ENCODE measurements at regions not wholly inside any gene's neighbourhood (a gene's known extent, or its start where the extent isn't known, plus 50 kb on each side); places are given as distances from the start of the nearest gene placed in this dataset.

DNA sequence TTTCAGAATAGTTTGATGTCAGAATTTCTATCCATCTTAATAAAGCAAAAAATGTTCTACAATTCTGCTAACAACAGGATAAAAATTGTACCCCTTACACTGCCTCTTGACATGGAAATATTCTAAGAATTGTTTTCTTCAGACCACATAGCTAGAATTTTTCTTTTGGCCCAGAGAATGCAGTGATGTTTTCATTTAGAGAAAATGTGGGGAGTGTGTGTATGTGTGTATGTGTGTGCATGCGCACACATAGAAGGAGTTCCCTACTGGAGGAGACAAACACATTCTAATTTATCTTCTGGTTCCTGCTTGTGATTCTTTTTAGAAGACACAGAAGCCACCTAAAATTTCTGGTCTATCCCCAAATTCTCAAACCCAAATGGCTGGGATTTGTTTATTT, 1145.7 kb downstream of the VRK1 start:
- no peaks in the 10 kb centered on the region for H3K27me3 ChIP-seq (ENCODE audit: control insufficient read depth in 3 of 3, insufficient read depth in 3 of 3, low read length in 2 of 3)
- no peak overlapping the region for H3K4me3 ChIP-seq
- no peak for DNase-seq
- no peak overlapping the region for H3K27ac ChIP-seq (ENCODE audit: low read depth in 1 of 2, low read length in 1 of 2)
- H3K9ac ChIP-seq (ENCODE audit: insufficient read depth in 1 of 2, low read length in 2 of 2) = no peak overlapping the region
- H3K4me1 ChIP-seq (ENCODE audit: control insufficient read depth in 5 of 5, insufficient read depth in 5 of 5, low read length in 5 of 5) = no peaks in the 10 kb centered on the region
- TF ChIP-seq, protein P1, sequence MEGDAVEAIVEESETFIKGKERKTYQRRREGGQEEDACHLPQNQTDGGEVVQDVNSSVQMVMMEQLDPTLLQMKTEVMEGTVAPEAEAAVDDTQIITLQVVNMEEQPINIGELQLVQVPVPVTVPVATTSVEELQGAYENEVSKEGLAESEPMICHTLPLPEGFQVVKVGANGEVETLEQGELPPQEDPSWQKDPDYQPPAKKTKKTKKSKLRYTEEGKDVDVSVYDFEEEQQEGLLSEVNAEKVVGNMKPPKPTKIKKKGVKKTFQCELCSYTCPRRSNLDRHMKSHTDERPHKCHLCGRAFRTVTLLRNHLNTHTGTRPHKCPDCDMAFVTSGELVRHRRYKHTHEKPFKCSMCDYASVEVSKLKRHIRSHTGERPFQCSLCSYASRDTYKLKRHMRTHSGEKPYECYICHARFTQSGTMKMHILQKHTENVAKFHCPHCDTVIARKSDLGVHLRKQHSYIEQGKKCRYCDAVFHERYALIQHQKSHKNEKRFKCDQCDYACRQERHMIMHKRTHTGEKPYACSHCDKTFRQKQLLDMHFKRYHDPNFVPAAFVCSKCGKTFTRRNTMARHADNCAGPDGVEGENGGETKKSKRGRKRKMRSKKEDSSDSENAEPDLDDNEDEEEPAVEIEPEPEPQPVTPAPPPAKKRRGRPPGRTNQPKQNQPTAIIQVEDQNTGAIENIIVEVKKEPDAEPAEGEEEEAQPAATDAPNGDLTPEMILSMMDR (IDR thresholded peaks at IDR 0.05; ENCODE audit: control extremely low read depth, extremely low read depth) = no peak
- H3K36me3 ChIP-seq (ENCODE audit: control insufficient read depth in 4 of 4, insufficient read depth in 4 of 4, low read length in 4 of 4) = no peaks in the 10 kb centered on the region
- peaks cover 0 to 3% (median 0%) of the 10 kb centered on the region in 4 donors for H3K9me3 ChIP-seq (ENCODE audit: control insufficient read depth in 4 of 4, insufficient read depth in 3 of 4, low read length in 3 of 4)
- no peak for ATAC-seq (ENCODE audit: insufficient read depth, low FRiP score)
- WGBS, 2 donors = 53 to 100% methylated on average over 1 of the region's 1 CpG

DNA sequence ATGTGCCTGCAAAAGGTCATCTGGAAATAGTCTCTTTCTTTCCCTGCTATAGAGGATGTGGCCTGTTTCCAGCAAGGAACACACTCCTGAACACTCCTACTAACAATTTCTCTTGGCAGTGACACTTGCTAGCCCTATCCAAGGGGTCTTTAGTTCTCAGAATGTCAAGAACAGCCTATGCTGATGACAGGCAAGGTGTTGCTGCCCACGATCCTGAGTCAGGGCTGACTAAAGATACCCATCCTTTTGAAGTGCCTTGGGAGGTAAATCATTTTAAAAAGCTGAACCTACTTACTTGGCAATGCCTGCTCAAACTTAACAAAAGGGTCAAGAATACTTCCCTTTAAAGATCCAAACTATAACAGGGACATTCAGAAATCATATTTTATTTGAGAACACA, 1146.4 kb downstream of the VRK1 start:
- H3K27me3 ChIP-seq (ENCODE audit: control insufficient read depth in 3 of 3, insufficient read depth in 3 of 3, low read length in 2 of 3) = no peaks in the 10 kb centered on the region
- peaks cover 0 to 7% (median 0%) of the 10 kb centered on the region in 4 donors for H3K9me3 ChIP-seq (ENCODE audit: control insufficient read depth in 4 of 4, insufficient read depth in 3 of 4, low read length in 3 of 4)
- H3K4me3 ChIP-seq = no peak overlapping the region
- no peaks in the 10 kb centered on the region for H3K36me3 ChIP-seq (ENCODE audit: control insufficient read depth in 4 of 4, insufficient read depth in 4 of 4, low read length in 4 of 4)
- DNase-seq = no peak
- H3K9ac ChIP-seq (ENCODE audit: insufficient read depth in 1 of 2, low read length in 2 of 2) = no peak overlapping the region
- 59 to 68% methylated on average over 1 of the region's 1 CpG for WGBS, 2 donors
- no peak overlapping the region for H3K27ac ChIP-seq (ENCODE audit: low read depth in 1 of 2, low read length in 1 of 2)
- TF ChIP-seq, protein P1 (IDR thresholded peaks at IDR 0.05; ENCODE audit: control extremely low read depth, extremely low read depth) = no peak
- H3K4me1 ChIP-seq (ENCODE audit: control insufficient read depth in 5 of 5, insufficient read depth in 5 of 5, low read length in 5 of 5) = no peaks in the 10 kb centered on the region
- ATAC-seq (ENCODE audit: insufficient read depth, low FRiP score) = no peak

DNA sequence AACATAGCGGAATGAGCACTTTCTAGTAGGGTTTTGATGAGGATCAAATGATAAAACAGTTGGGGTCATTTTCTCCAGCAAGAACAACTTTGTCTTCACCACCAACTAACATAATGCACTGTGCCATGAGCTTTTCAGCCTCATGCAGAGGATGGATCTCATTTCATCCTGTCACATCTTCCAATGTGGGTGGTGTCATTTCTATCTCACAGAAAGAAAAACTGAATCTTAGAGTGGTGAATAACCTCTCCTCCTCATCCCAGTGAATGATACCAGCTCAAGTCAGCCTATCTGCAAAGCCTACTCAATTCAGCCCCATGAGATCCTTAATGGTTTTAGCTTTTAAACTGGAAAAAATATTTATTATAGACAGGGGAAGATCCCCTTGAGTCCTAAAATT, 1147.2 kb downstream of the VRK1 start:
- DNase-seq (no peak), ATAC-seq (ENCODE audit: insufficient read depth, low FRiP score) (no peak)
- Histone ChIP-seq H3K27me3 (ENCODE audit: control insufficient read depth in 3 of 3, insufficient read depth in 3 of 3, low read length in 2 of 3) (no peaks in the 10 kb centered on the region), H3K4me1 (ENCODE audit: control insufficient read depth in 5 of 5, insufficient read depth in 5 of 5, low read length in 5 of 5) (no peaks in the 10 kb centered on the region), H3K9me3 (ENCODE audit: control insufficient read depth in 4 of 4, insufficient read depth in 3 of 4, low read length in 3 of 4) (peaks cover 0 to 7% (median 0%) of the 10 kb centered on the region in 4 donors), H3K27ac (ENCODE audit: low read depth in 1 of 2, low read length in 1 of 2) (no peak overlapping the region), H3K9ac (ENCODE audit: insufficient read depth in 1 of 2, low read length in 2 of 2) (no peak overlapping the region), H3K36me3 (ENCODE audit: control insufficient read depth in 4 of 4, insufficient read depth in 4 of 4, low read length in 4 of 4) (no peaks in the 10 kb centered on the region), H3K4me3 (no peak overlapping the region)
- 96 to 97% methylated on average over 1 of the region's 1 CpG for WGBS, 2 donors
- TF ChIP-seq, protein P1 (IDR thresholded peaks at IDR 0.05; ENCODE audit: control extremely low read depth, extremely low read depth) = no peak

DNA sequence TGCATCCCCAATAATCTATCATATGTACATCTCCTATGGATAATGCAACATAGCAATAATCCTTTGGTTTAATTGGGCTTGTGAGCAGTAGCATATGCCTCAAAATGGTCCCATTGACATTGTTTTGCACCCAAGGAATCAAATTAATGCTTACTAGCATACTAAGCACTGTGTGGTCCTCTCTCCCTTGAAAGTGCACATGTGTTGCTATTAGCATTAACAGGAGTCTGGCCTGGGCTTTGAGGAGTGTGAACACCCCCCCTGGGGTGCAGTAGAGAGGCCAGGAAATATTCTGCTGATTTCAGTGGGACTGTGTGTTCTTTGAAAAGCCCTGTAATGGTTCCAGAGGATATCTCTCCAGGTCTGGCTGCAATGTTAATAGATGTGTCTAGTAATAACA, 1148.4 kb downstream of the VRK1 start:
- no peak for ATAC-seq (ENCODE audit: insufficient read depth, low FRiP score)
- Histone ChIP-seq H3K27me3 (ENCODE audit: control insufficient read depth in 3 of 3, insufficient read depth in 3 of 3, low read length in 2 of 3) (no peaks in the 10 kb centered on the region), H3K27ac (ENCODE audit: low read depth in 1 of 2, low read length in 1 of 2) (no peak overlapping the region), H3K4me3 (no peak overlapping the region), H3K9me3 (ENCODE audit: control insufficient read depth in 4 of 4, insufficient read depth in 3 of 4, low read length in 3 of 4) (peaks cover 0 to 7% (median 0%) of the 10 kb centered on the region in 4 donors), H3K9ac (ENCODE audit: insufficient read depth in 1 of 2, low read length in 2 of 2) (no peak overlapping the region), H3K4me1 (ENCODE audit: control insufficient read depth in 5 of 5, insufficient read depth in 5 of 5, low read length in 5 of 5) (no peaks in the 10 kb centered on the region), H3K36me3 (ENCODE audit: control insufficient read depth in 4 of 4, insufficient read depth in 4 of 4, low read length in 4 of 4) (no peaks in the 10 kb centered on the region)
- TF ChIP-seq, protein P1 (IDR thresholded peaks at IDR 0.05; ENCODE audit: control extremely low read depth, extremely low read depth) = no peak
- peak in 2 of 3 donors; percentile 3 to 9 for DNase-seq

Data from lung (tissue), 11 donors.